NOMO-1 (cell line): ENCODE measurements at regions not wholly inside any gene's neighbourhood (a gene's known extent, or its start where the extent isn't known, plus 50 kb on each side); places are given as distances from the start of the nearest gene placed in this dataset.
"Not testable (repeated sequence)": the region's sequence is repeated elsewhere in the genome, so short reads cannot be mapped to it uniquely, and the experiment has no call there.

Experiments
- DNase-seq, 2 experiments: peaks; one replicate each; lab custom pipeline; 2025; ENCODE audit not compliant: unreplicated experiment in 2 of 2; lab: John Stamatoyannopoulos, UW

- no peak for DNase-seq
Measured at GRCh38 chr13:83825676-83826075, 56.6 kb downstream of the SLITRK1 start.

GRCh38 chr13:83824560-83824959 is 57.7 kb downstream of the SLITRK1 start:
- DNase-seq: no peak

GRCh38 chr13:83824120-83824519 is 58.2 kb downstream of the SLITRK1 start:
- no peak for DNase-seq

- no peak for DNase-seq
Measured at GRCh38 chr13:83819611-83820010, 62.7 kb downstream of the SLITRK1 start.

- no peak for DNase-seq
Measured at GRCh38 chr13:83819156-83819555, 63.1 kb downstream of the SLITRK1 start.

GRCh38 chr13:83816081-83816480 is 66.2 kb downstream of the SLITRK1 start:
- DNase-seq: no peak

- DNase-seq: no peak
Measured at GRCh38 chr13:83815598-83815997, 66.7 kb downstream of the SLITRK1 start.

- DNase-seq: no peak
Measured at GRCh38 chr13:83810136-83810535, 72.1 kb downstream of the SLITRK1 start.

GRCh38 chr13:83804356-83804962 is 77.8 kb downstream of the SLITRK1 start:
- DNase-seq: no peak

- DNase-seq: no peak
Measured at GRCh38 chr13:83798731-83799130, 83.5 kb downstream of the SLITRK1 start.

GRCh38 chr13:83796364-83796763 is 85.9 kb downstream of the SLITRK1 start:
- no peak for DNase-seq

GRCh38 chr13:83794583-83794982 is 87.7 kb downstream of the SLITRK1 start:
- DNase-seq: no peak

GRCh38 chr13:83780227-83780626 is 102.0 kb downstream of the SLITRK1 start:
- no peak for DNase-seq

GRCh38 chr13:83773961-83774360 is 108.3 kb downstream of the SLITRK1 start:
- DNase-seq: no peak

GRCh38 chr13:83765796-83766195 is 116.5 kb downstream of the SLITRK1 start:
- no peak for DNase-seq

- DNase-seq: no peak
Measured at GRCh38 chr13:83761631-83762030, 120.6 kb downstream of the SLITRK1 start.

GRCh38 chr13:83755210-83755609 is 127.1 kb downstream of the SLITRK1 start:
- DNase-seq: not testable (repeated sequence)

GRCh38 chr13:83753912-83754624 is 128.2 kb downstream of the SLITRK1 start:
- DNase-seq: no peak

GRCh38 chr13:83752141-83752540 is 130.1 kb downstream of the SLITRK1 start:
- DNase-seq: no peak

- no peak for DNase-seq
Measured at GRCh38 chr13:83740622-83741021, 141.7 kb downstream of the SLITRK1 start.

- DNase-seq: no peak
Measured at GRCh38 chr13:83738407-83738806, 143.9 kb downstream of the SLITRK1 start.

GRCh38 chr13:83733293-83733692 is 149.0 kb downstream of the SLITRK1 start:
- no peak for DNase-seq

GRCh38 chr13:83732755-83733154 is 149.5 kb downstream of the SLITRK1 start:
- no peak for DNase-seq
